GM21576 (cell line): ENCODE measurements at regions not wholly inside any gene's neighbourhood (a gene's known extent, or its start where the extent isn't known, plus 50 kb on each side); places are given as distances from the start of the nearest gene placed in this dataset.
"Not testable (repeated sequence)": the region's sequence is repeated elsewhere in the genome, so short reads cannot be mapped to it uniquely, and the experiment has no call there.

Experiments
- ATAC-seq: cut with Tn5 transposase; IDR thresholded peaks from one replicate; pipeline ENCODE4 v1.9.1; 2021; ENCODE audit warnings: mild to moderate bottlenecking, moderate library complexity; ENCODE audit not compliant: unreplicated experiment

- no peak for ATAC-seq
Measured at GRCh38 chr6:74070711-74071110, 374.7 kb downstream of the CD109 start.

- ATAC-seq, result no peak
Measured at GRCh38 chr6:74070091-74070490, 374.1 kb downstream of the CD109 start.

- no peak for ATAC-seq
Measured at GRCh38 chr6:74069089-74069581, 373.1 kb downstream of the CD109 start.

- ATAC-seq, result no peak
Measured at GRCh38 chr6:74066168-74066871, 370.3 kb downstream of the CD109 start.

- ATAC-seq, result no peak
Measured at GRCh38 chr6:74065705-74066104, 369.7 kb downstream of the CD109 start.

- no peak for ATAC-seq
Measured at GRCh38 chr6:74063391-74063790, 367.4 kb downstream of the CD109 start.

- ATAC-seq, result no peak
Measured at GRCh38 chr6:74061201-74061600, 365.2 kb downstream of the CD109 start.

- no peak for ATAC-seq
Measured at GRCh38 chr6:74060354-74060753, 364.4 kb downstream of the CD109 start.

GRCh38 chr6:74058606-74059005 lies 362.6 kb downstream of the CD109 start:
- ATAC-seq, result no peak

GRCh38 chr6:74057326-74057725 lies 361.3 kb downstream of the CD109 start:
- no peak for ATAC-seq

GRCh38 chr6:74054190-74054589 lies 358.2 kb downstream of the CD109 start:
- no peak for ATAC-seq

GRCh38 chr6:74050921-74051320 lies 354.9 kb downstream of the CD109 start:
- no peak for ATAC-seq

- no peak for ATAC-seq
Measured at GRCh38 chr6:74048387-74048786, 352.4 kb downstream of the CD109 start.

GRCh38 chr6:74044417-74045096 lies 348.6 kb downstream of the CD109 start:
- ATAC-seq, result no peak

GRCh38 chr6:74041420-74041819 lies 345.4 kb downstream of the CD109 start:
- ATAC-seq, result no peak

GRCh38 chr6:74018825-74019224 lies 322.8 kb downstream of the CD109 start:
- no peak for ATAC-seq

- no peak for ATAC-seq
Measured at GRCh38 chr6:74015427-74015826, 319.4 kb downstream of the CD109 start.

- ATAC-seq, result no peak
Measured at GRCh38 chr6:74000666-74001490, 304.9 kb downstream of the CD109 start.

GRCh38 chr6:73990609-73991238 lies 294.7 kb downstream of the CD109 start:
- ATAC-seq, result not testable (repeated sequence)

- ATAC-seq, result no peak
Measured at GRCh38 chr6:73989428-73989827, 293.4 kb downstream of the CD109 start.

GRCh38 chr6:73985891-73986290 lies 289.9 kb downstream of the CD109 start:
- no peak for ATAC-seq
